ENCODE measurements at regions not wholly inside any gene's neighbourhood (a gene's known extent, or its start where the extent isn't known, plus 50 kb on each side); places are given as distances from the start of the nearest gene placed in this dataset.
"Not testable (repeated sequence)": the region's sequence is repeated elsewhere in the genome, so short reads cannot be mapped to it uniquely, and the experiment has no call there.

DNA sequence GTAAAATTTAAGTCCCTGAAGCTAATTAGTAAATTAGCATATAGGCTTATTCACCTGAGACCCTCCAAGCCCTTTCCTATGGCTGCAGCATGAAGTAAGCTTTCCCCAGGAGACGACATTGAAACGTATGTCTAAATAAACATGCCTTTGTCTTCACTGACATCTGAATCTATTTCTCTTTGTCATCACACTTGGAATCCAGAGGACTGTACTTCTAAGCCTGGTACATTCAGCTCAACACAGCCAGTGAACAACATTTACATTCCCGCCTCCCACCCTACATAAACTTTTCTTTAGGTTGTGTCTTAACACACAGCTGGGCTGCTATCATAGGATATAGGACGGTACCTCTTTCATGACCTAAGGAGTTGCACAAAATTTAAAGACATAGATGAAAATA is 414.4 kb downstream of the SFMBT2 start:
- no peak for DNase-seq

DNA sequence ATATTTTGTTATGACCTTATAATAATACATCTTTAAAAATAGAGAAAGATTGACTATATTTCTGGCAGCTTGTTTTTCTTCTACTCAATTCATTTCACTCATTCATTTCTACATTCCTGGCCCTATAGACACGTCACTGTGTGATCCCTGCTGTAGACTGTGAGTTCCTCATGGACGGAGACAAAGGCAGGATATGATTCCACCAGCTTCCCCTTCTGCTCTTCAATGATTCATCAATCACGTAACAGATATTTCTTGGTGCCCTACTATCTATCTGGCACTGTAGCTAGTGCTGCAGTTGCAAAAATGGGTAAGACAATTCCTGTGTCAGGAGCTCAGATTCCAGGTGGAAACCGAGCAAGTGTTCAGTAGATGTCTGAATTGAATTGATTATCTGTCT is 415.0 kb downstream of the SFMBT2 start:
- no peak for DNase-seq
- TF ChIP-seq GATA1 (IDR thresholded peaks at IDR 0.05; ENCODE audit: low read depth, low read length) (no peak), POLR2A (IDR thresholded peaks at IDR 0.05; ENCODE audit: low read length) (no peak)

More for the DNA sequence above, 414.4 kb downstream of the SFMBT2 start:
- TF ChIP-seq POLR2A (IDR thresholded peaks at IDR 0.05; ENCODE audit: low read length): no peak
- TF ChIP-seq GATA1 (IDR thresholded peaks at IDR 0.05; ENCODE audit: low read depth, low read length): no peak

GRCh38 chr10:6995341-6995740 is 415.3 kb upstream of the PRKCQ start:
- TF ChIP-seq GATA1 (IDR thresholded peaks at IDR 0.05; ENCODE audit: low read depth, low read length): no peak
- TF ChIP-seq POLR2A (IDR thresholded peaks at IDR 0.05; ENCODE audit: low read length): no peak
- no peak for DNase-seq

- DNase-seq: no peak
These were observed 410.8 kb upstream of the PRKCQ start for GRCh38 chr10:6990891-6991290.

GRCh38 chr10:6988654-6989053 is 408.6 kb upstream of the PRKCQ start:
- no peak for TF ChIP-seq POLR2A (IDR thresholded peaks at IDR 0.05; ENCODE audit: low read length)
- no peak for TF ChIP-seq GATA1 (IDR thresholded peaks at IDR 0.05; ENCODE audit: low read depth, low read length)
- no peak for DNase-seq

More at GRCh38 chr10:6990891-6991290, 410.8 kb upstream of the PRKCQ start:
- TF ChIP-seq GATA1 (IDR thresholded peaks at IDR 0.05; ENCODE audit: low read depth, low read length) (no peak), POLR2A (IDR thresholded peaks at IDR 0.05; ENCODE audit: low read length) (no peak)

DNA sequence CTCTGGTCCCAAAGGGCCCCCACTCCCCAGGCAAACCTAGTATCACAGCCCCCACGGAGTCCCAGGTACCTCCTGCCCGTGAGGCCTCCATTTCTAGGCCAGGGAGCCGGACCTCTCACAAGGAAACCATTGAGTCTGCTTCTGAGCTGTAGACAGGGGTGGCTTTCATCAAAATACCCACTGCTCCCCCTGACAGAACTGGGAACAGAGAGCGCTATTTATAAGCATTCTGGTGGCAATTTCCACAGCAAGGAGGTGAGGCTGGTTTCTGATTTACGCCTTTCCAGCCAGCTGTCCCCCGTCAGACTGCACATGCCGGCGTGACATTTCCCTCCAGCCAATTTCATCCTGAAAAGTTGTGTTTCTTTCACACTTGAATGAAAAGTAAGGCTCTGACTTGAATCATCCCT is 407.5 kb upstream of the PRKCQ start:
- TF ChIP-seq GATA1 (IDR thresholded peaks at IDR 0.05; ENCODE audit: low read depth, low read length) (no peak), POLR2A (IDR thresholded peaks at IDR 0.05; ENCODE audit: low read length) (no peak)
- no peak for DNase-seq

DNA sequence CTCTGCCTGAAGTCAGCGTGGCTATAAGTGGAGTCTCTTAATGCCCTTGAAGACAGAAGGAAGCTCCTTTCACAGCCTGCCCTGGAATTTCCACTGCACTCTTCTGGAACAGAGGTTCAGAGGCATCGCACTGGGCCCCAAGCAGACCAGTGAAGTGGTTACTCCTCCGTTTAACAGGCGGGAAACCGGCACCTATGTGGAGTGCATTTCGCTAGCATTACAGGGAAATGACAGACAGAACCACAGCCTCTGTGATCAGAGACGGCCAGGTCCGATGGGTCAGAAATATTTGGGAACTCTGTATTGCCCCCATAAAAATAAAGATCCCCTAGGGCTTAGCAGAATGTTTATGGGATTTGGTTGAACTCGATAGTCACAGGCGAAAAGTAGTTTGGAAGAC is 406.9 kb upstream of the PRKCQ start:
- no peak for DNase-seq
- TF ChIP-seq GATA1 (IDR thresholded peaks at IDR 0.05; ENCODE audit: low read depth, low read length) (no peak), POLR2A (IDR thresholded peaks at IDR 0.05; ENCODE audit: low read length) (no peak)

DNA sequence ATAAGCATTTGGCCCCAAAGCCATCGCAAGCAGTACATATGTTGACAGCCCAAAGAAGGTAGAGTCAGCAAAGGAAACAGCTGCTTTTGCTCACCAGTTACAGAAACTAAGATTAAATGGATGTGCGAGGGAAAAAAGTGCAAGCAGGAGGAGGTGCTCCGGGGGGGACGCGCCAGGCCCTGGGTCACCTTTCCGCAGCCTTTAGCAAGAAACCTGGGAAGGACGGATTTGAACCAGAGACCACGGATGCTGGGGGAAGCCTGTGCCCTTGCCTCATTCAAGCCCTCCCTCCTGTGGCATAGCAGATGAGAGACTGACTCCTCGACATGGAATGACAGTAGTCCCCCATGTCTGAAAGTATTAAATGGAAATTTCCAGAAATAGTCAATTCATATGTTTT is 405.6 kb upstream of the PRKCQ start:
- no peak for DNase-seq
- TF ChIP-seq POLR2A (IDR thresholded peaks at IDR 0.05; ENCODE audit: low read length): no peak
- TF ChIP-seq GATA1 (IDR thresholded peaks at IDR 0.05; ENCODE audit: low read depth, low read length): no peak

- DNase-seq: no peak
- TF ChIP-seq GATA1 (IDR thresholded peaks at IDR 0.05; ENCODE audit: low read depth, low read length) (no peak), POLR2A (IDR thresholded peaks at IDR 0.05; ENCODE audit: low read length) (no peak)
These were observed 404.9 kb upstream of the PRKCQ start for GRCh38 chr10:6984971-6985370.

- not testable (repeated sequence) for DNase-seq
These were observed 403.9 kb upstream of the PRKCQ start for GRCh38 chr10:6984016-6984415.

- DNase-seq: no peak
- no peak for TF ChIP-seq POLR2A (IDR thresholded peaks at IDR 0.05; ENCODE audit: low read length)
- no peak for TF ChIP-seq GATA1 (IDR thresholded peaks at IDR 0.05; ENCODE audit: low read depth, low read length)
These were observed 400.3 kb upstream of the PRKCQ start for GRCh38 chr10:6980353-6980752.

- DNase-seq: no peak
- TF ChIP-seq POLR2A (IDR thresholded peaks at IDR 0.05; ENCODE audit: low read length) (no peak), GATA1 (IDR thresholded peaks at IDR 0.05; ENCODE audit: low read depth, low read length) (no peak)
These were observed 399.3 kb upstream of the PRKCQ start for GRCh38 chr10:6979371-6979770.

- DNase-seq: no peak
- no peak for TF ChIP-seq POLR2A (IDR thresholded peaks at IDR 0.05; ENCODE audit: low read length)
- TF ChIP-seq GATA1 (IDR thresholded peaks at IDR 0.05; ENCODE audit: low read depth, low read length): no peak
These were observed 398.1 kb upstream of the PRKCQ start for GRCh38 chr10:6978187-6978627.

- DNase-seq: no peak
These were observed 397.5 kb upstream of the PRKCQ start for GRCh38 chr10:6977398-6978186.

DNA sequence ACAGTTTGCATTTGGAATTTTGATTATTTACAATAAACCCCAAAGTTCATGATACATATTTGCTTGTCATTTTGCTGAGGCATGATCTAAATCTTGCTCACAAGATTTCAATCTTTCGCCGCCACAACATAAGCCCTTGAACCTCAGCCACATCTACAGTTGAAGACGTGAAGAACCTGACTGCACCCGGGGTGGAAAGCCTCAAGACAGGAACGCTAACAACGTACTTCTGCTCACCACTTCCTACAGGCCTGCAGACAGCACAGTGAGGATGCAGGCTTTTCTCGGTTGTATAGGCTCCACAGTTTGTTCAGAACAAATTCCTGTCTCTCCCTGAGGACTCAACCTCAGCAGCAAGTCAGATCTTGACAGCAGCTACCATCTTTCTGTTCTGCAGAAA is 393.8 kb upstream of the PRKCQ start:
- no peak for DNase-seq

More at GRCh38 chr10:6977398-6978186, 397.5 kb upstream of the PRKCQ start:
- TF ChIP-seq POLR2A (IDR thresholded peaks at IDR 0.05; ENCODE audit: low read length) (no peak), GATA1 (IDR thresholded peaks at IDR 0.05; ENCODE audit: low read depth, low read length) (no peak)

More for the DNA sequence above, 393.8 kb upstream of the PRKCQ start:
- TF ChIP-seq POLR2A (IDR thresholded peaks at IDR 0.05; ENCODE audit: low read length): no peak
- no peak for TF ChIP-seq GATA1 (IDR thresholded peaks at IDR 0.05; ENCODE audit: low read depth, low read length)

Data from erythroblast (primary cell).